Uterus (tissue), 2 donors: ENCODE measurements at regions not wholly inside any gene's neighbourhood (a gene's known extent, or its start where the extent isn't known, plus 50 kb on each side); places are given as distances from the start of the nearest gene placed in this dataset.

ENCODE experiments used
- POLR2A ChIP-seq, 2 donors: fragments of 450-650 bp; IDR thresholded peaks; one replicate each; pipeline ENCODE4 v1.6.1; 2016; ENCODE audit warnings: antibody characterized with exemption in 2 of 2, mild to moderate bottlenecking in 1 of 2, moderate library complexity in 1 of 2
- TF ChIP-seq, protein P1 (sequence below), 4 experiments: fragments of 200-600 bp in 2 of 4; fragments of 450-650 bp in 2 of 4; sonication (generic) in 2 of 4; IDR thresholded peaks; one replicate each; pipeline ENCODE4 v1.5.1; 2016 to 2019; ENCODE audit warnings: antibody characterized with exemption in 4 of 4, mild to moderate bottlenecking in 2 of 4, moderate library complexity in 1 of 4

DNA sequence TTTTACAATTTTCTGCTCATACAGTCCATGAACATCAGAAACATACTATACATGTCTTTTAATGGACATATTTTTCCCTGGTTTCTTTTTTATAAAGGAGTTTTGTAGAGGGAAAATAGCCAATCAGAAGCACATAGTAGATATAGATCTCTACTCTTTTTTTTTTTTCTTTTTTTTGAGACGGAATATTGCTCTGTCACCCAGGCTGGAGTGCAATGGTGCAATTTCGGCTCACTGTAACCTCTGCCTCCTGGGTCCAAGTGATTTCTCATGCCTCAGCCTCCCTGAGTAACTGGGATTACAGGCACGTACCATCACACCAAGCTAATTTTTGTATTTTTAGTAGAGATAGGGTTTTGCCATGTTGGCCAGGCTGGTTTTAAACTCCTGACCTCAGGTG lies 83.2 kb upstream of the MGAT5 start:
- TF ChIP-seq, protein P1, sequence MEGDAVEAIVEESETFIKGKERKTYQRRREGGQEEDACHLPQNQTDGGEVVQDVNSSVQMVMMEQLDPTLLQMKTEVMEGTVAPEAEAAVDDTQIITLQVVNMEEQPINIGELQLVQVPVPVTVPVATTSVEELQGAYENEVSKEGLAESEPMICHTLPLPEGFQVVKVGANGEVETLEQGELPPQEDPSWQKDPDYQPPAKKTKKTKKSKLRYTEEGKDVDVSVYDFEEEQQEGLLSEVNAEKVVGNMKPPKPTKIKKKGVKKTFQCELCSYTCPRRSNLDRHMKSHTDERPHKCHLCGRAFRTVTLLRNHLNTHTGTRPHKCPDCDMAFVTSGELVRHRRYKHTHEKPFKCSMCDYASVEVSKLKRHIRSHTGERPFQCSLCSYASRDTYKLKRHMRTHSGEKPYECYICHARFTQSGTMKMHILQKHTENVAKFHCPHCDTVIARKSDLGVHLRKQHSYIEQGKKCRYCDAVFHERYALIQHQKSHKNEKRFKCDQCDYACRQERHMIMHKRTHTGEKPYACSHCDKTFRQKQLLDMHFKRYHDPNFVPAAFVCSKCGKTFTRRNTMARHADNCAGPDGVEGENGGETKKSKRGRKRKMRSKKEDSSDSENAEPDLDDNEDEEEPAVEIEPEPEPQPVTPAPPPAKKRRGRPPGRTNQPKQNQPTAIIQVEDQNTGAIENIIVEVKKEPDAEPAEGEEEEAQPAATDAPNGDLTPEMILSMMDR (IDR thresholded peaks at IDR 0.05), result no peak
- TF ChIP-seq POLR2A (IDR thresholded peaks at IDR 0.05), result no peak
